ENCODE measurements at regions not wholly inside any gene's neighbourhood (a gene's known extent, or its start where the extent isn't known, plus 50 kb on each side); places are given as distances from the start of the nearest gene placed in this dataset.

GRCh38 chr3:144516589-144516988 is 545.0 kb downstream of the DIPK2A start:
- Mint-ChIP-seq H3K9me3 (peaks cover 0 to 5% of the 10 kb centered on the region in 2 donors), H3K27ac (no peak overlapping the region), H3K36me3 (no peaks in the 10 kb centered on the region)
- ATAC-seq (no peak), DNase-seq (ENCODE audit: low spot score in 2 of 2) (no peak)

- DNase-seq (ENCODE audit: low spot score in 2 of 2) (no peak), ATAC-seq (no peak)
- H3K36me3 Mint-ChIP-seq: no peaks in the 10 kb centered on the region
- no peaks in the 10 kb centered on the region for H3K9me3 Mint-ChIP-seq
- no peak overlapping the region for H3K27ac Mint-ChIP-seq
These were observed 549.5 kb downstream of the DIPK2A start for GRCh38 chr3:144521131-144521530.

- no peaks in the 10 kb centered on the region for H3K36me3 Mint-ChIP-seq
- ATAC-seq: no peak
These were observed 550.8 kb downstream of the DIPK2A start for GRCh38 chr3:144522456-144522855.

GRCh38 chr3:144523396-144523795 is 551.8 kb downstream of the DIPK2A start:
- Mint-ChIP-seq H3K9me3 (no peaks in the 10 kb centered on the region), H3K36me3 (no peaks in the 10 kb centered on the region), H3K27ac (no peak overlapping the region)
- ATAC-seq (no peak), DNase-seq (ENCODE audit: low spot score in 2 of 2) (no peak)

More at GRCh38 chr3:144522456-144522855, 550.8 kb downstream of the DIPK2A start:
- Mint-ChIP-seq H3K27ac (no peak overlapping the region), H3K9me3 (no peaks in the 10 kb centered on the region)
- DNase-seq (ENCODE audit: low spot score in 2 of 2): no peak

GRCh38 chr3:144524531-144524930 is 552.9 kb downstream of the DIPK2A start:
- DNase-seq (ENCODE audit: low spot score in 2 of 2) (no peak), ATAC-seq (no peak)
- Mint-ChIP-seq H3K36me3 (no peaks in the 10 kb centered on the region), H3K27ac (no peak overlapping the region), H3K9me3 (no peaks in the 10 kb centered on the region)

GRCh38 chr3:144529566-144529965 is 557.9 kb downstream of the DIPK2A start:
- ATAC-seq (no peak), DNase-seq (ENCODE audit: low spot score in 2 of 2) (no peak)
- no peak overlapping the region for H3K27ac Mint-ChIP-seq
- H3K9me3 Mint-ChIP-seq: peaks cover 0 to 3% of the 10 kb centered on the region in 2 donors
- no peaks in the 10 kb centered on the region for H3K36me3 Mint-ChIP-seq

GRCh38 chr3:144544871-144545270 is 573.2 kb downstream of the DIPK2A start:
- no peaks in the 10 kb centered on the region for H3K36me3 Mint-ChIP-seq
- no peaks in the 10 kb centered on the region for H3K9me3 Mint-ChIP-seq
- ATAC-seq (no peak), DNase-seq (ENCODE audit: low spot score in 2 of 2) (no peak)
- no peak overlapping the region for H3K27ac Mint-ChIP-seq

GRCh38 chr3:144546539-144546938 is 574.9 kb downstream of the DIPK2A start:
- H3K9me3 Mint-ChIP-seq: no peaks in the 10 kb centered on the region
- DNase-seq (ENCODE audit: low spot score in 2 of 2) (no peak), ATAC-seq (no peak)
- H3K27ac Mint-ChIP-seq: no peak overlapping the region
- no peaks in the 10 kb centered on the region for H3K36me3 Mint-ChIP-seq

GRCh38 chr3:144548346-144548745 is 576.7 kb downstream of the DIPK2A start:
- Mint-ChIP-seq H3K27ac (no peak overlapping the region), H3K9me3 (no peaks in the 10 kb centered on the region), H3K36me3 (no peaks in the 10 kb centered on the region)
- DNase-seq (ENCODE audit: low spot score in 2 of 2) (no peak), ATAC-seq (no peak)

- H3K9me3 Mint-ChIP-seq: no peaks in the 10 kb centered on the region
These were observed 577.5 kb downstream of the DIPK2A start for GRCh38 chr3:144549166-144549565.

GRCh38 chr3:144552346-144553057 is 580.9 kb downstream of the DIPK2A start:
- Mint-ChIP-seq H3K9me3 (no peaks in the 10 kb centered on the region), H3K27ac (no peak overlapping the region), H3K36me3 (no peaks in the 10 kb centered on the region)
- DNase-seq (ENCODE audit: low spot score in 2 of 2): no peak
- ATAC-seq: no peak

More at GRCh38 chr3:144549166-144549565, 577.5 kb downstream of the DIPK2A start:
- no peaks in the 10 kb centered on the region for H3K36me3 Mint-ChIP-seq
- DNase-seq (ENCODE audit: low spot score in 2 of 2) (no peak), ATAC-seq (no peak)
- no peak overlapping the region for H3K27ac Mint-ChIP-seq

- ATAC-seq (no peak), DNase-seq (ENCODE audit: low spot score in 2 of 2) (no peak)
- Mint-ChIP-seq H3K9me3 (no peaks in the 10 kb centered on the region), H3K36me3 (no peaks in the 10 kb centered on the region), H3K27ac (no peak overlapping the region)
These were observed 581.7 kb downstream of the DIPK2A start for GRCh38 chr3:144553301-144553700.

- DNase-seq (ENCODE audit: low spot score in 2 of 2) (no peak), ATAC-seq (no peak)
- no peaks in the 10 kb centered on the region for H3K36me3 Mint-ChIP-seq
- H3K9me3 Mint-ChIP-seq: no peaks in the 10 kb centered on the region
- H3K27ac Mint-ChIP-seq: no peak overlapping the region
These were observed 583.3 kb downstream of the DIPK2A start for GRCh38 chr3:144554889-144555288.

GRCh38 chr3:144556392-144556791 is 584.8 kb downstream of the DIPK2A start:
- Mint-ChIP-seq H3K9me3 (no peaks in the 10 kb centered on the region), H3K27ac (no peak overlapping the region), H3K36me3 (no peaks in the 10 kb centered on the region)
- DNase-seq (ENCODE audit: low spot score in 2 of 2): no peak
- no peak for ATAC-seq

GRCh38 chr3:144557515-144557914 is 585.9 kb downstream of the DIPK2A start:
- ATAC-seq: no peak
- Mint-ChIP-seq H3K36me3 (no peaks in the 10 kb centered on the region), H3K9me3 (no peaks in the 10 kb centered on the region), H3K27ac (no peak overlapping the region)
- no peak for DNase-seq (ENCODE audit: low spot score in 2 of 2)

- Mint-ChIP-seq H3K9me3 (peaks cover 0 to 4% of the 10 kb centered on the region in 2 donors), H3K36me3 (no peaks in the 10 kb centered on the region), H3K27ac (no peak overlapping the region)
- no peak for DNase-seq (ENCODE audit: low spot score in 2 of 2)
- no peak for ATAC-seq
These were observed 592.4 kb downstream of the DIPK2A start for GRCh38 chr3:144564011-144564410.

GRCh38 chr3:144566320-144566719 is 594.7 kb downstream of the DIPK2A start:
- DNase-seq (ENCODE audit: low spot score in 2 of 2) (no peak), ATAC-seq (no peak)
- Mint-ChIP-seq H3K36me3 (no peaks in the 10 kb centered on the region), H3K9me3 (peaks cover 0 to 4% of the 10 kb centered on the region in 2 donors), H3K27ac (no peak overlapping the region)

- Mint-ChIP-seq H3K27ac (no peak overlapping the region), H3K36me3 (no peaks in the 10 kb centered on the region), H3K9me3 (peaks cover 0 to 4% of the 10 kb centered on the region in 2 donors)
- ATAC-seq (no peak), DNase-seq (ENCODE audit: low spot score in 2 of 2) (no peak)
These were observed 598.0 kb downstream of the DIPK2A start for GRCh38 chr3:144569651-144570050.

All from activated naive CD4-positive, alpha-beta T cell treated with anti-CD3 and anti-CD28 coated beads, Interleukin-2, amount 50 U/mL, for 72 hours (primary cell).